ACC112 (cell line): ENCODE measurements at regions not wholly inside any gene's neighbourhood (a gene's known extent, or its start where the extent isn't known, plus 50 kb on each side); places are given as distances from the start of the nearest gene placed in this dataset.
"Not testable (repeated sequence)": the region's sequence is repeated elsewhere in the genome, so short reads cannot be mapped to it uniquely, and the experiment has no call there.

ENCODE experiments used
- H2AFZ ChIP-seq: fragments of 200-600 bp; sonication (generic); one replicate; pipeline ENCODE4 v1.6.0; 2017; ENCODE audit warnings: antibody characterized with exemption, low read length; ENCODE audit not compliant: unreplicated experiment
- H3K27ac ChIP-seq: fragments of 200-600 bp; sonication (generic); 2 replicates; pipeline ENCODE4 v1.5.1; 2014; ENCODE audit warnings: low read depth, mild to moderate bottlenecking, antibody characterized with exemption, low read length, moderate library complexity
- H3K27me3 ChIP-seq: fragments of 200-600 bp; sonication (generic); 2 replicates; pipeline ENCODE4 v1.6.1; 2014; ENCODE audit warnings: mild to moderate bottlenecking, antibody characterized with exemption, low read length, moderate library complexity, mixed read lengths; ENCODE audit not compliant: insufficient read depth
- H3K36me3 ChIP-seq: fragments of 200-600 bp; sonication (generic); 2 replicates; pipeline ENCODE4 v1.6.1; 2016; ENCODE audit warnings: mild to moderate bottlenecking, antibody characterized with exemption, low read length, moderate library complexity, mixed read lengths; ENCODE audit not compliant: insufficient read depth
- H3K4me1 ChIP-seq: fragments of 200-600 bp; sonication (generic); one replicate; pipeline ENCODE4 v1.6.1; 2016; ENCODE audit warnings: low read length, mixed read lengths; ENCODE audit not compliant: insufficient read depth, unreplicated experiment, control insufficient read depth
- H3K4me3 ChIP-seq: fragments of 200-600 bp; sonication (generic); 2 replicates; pipeline ENCODE4 v1.5.1; 2014; ENCODE audit warnings: mild to moderate bottlenecking, low read depth, low read length
- H3K79me2 ChIP-seq: fragments of 200-600 bp; sonication (generic); one replicate; pipeline ENCODE4 v1.6.0; 2016; ENCODE audit warnings: low read length; ENCODE audit not compliant: control insufficient read depth, unreplicated experiment, insufficient read depth

DNA sequence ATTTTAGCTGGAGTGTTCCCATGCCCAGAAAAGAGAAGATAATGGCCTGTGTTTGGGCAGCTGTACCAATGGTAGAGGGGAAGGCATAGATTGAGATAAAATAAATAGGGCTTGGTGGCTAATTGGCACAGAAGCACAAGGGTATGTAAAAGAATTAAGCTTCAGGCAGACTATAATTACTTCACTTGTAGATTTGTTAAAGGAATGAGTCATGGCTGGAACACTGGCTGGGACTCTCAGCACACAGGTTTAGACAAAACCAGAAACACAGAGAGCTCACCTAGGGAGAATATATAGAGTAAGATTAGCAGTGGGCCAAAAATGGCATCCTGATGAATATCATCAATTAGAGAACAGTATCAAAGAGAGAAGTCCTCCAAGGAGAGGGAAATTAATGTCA lies 198.3 kb upstream of the FIGN start:
- Histone ChIP-seq H3K27me3 (no peaks in the 10 kb centered on the region), H3K4me1 (no peaks in the 10 kb centered on the region), H3K4me3 (no peak overlapping the region), H3K36me3 (no peaks in the 10 kb centered on the region), H3K79me2 (no peaks in the 10 kb centered on the region), H3K27ac (no peak overlapping the region), H2AFZ (no peak overlapping the region)

DNA sequence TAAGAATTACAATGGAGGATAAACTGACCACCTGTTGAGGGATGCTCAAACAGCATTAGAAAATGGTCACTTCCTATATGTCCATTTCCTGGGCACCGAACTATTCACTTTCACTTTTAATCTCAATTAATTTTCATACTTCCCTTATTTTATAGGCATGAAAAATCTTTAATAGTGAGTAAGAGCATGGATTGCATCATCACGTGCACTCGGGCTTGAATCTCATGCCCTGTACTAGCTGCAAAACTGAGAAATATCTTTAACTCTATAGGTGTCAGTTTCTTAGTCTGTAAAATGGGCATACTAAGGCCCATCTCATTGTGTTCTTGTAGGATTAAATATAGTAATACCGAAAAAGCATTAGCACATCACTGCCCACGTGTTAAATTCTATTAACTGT lies 183.9 kb upstream of the FIGN start:
- H3K27me3 ChIP-seq: no peaks in the 10 kb centered on the region

DNA sequence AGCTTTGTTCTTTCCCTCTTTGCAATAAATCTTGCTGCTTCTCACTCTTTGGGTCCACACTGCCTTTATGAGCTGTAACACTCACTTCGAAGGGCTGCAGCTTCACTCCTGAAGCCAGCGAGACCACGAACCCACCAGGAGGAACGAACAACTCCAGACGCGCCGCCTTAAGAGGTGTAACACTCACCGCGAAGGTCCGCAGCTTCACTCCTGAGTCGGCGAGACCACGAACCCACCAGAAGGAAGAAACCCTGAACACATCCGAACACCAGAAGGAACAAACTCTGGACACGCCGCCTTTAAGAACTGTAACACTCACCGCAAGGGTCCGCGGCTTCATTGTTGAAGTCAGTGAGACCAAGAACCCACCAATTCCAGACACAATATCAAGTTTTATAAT lies 178.7 kb upstream of the FIGN start:
- not testable (repeated sequence) for H3K27me3 ChIP-seq, H3K79me2 ChIP-seq, H3K27ac ChIP-seq, H2AFZ ChIP-seq, H3K4me3 ChIP-seq, H3K4me1 ChIP-seq, H3K36me3 ChIP-seq

More for the DNA sequence above, 183.9 kb upstream of the FIGN start:
- H3K79me2 ChIP-seq: no peaks in the 10 kb centered on the region
- H3K27ac ChIP-seq: no peak overlapping the region
- no peak overlapping the region for H2AFZ ChIP-seq
- no peaks in the 10 kb centered on the region for H3K4me1 ChIP-seq
- no peaks in the 10 kb centered on the region for H3K36me3 ChIP-seq
- no peak overlapping the region for H3K4me3 ChIP-seq

DNA sequence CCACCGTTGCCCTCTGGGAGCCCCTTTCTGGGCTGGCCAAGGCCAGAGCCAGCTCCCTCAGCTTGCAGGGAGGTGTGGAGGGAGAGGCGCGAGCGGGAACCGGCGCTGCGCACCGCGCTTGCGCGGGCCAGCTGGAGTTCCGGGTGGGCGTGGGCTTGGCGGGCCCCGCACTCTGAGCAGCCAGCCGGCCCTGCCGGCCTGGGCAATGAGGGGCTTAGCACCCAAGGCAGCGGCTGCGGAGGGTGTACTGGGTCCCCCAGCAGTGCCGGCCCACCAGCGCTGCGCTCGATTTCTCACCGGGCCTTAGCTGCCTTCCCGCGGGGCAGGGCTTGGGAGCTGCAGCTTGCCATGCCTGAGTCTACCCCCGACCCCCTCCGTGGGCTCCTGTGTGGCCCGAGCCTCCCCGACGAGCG lies 177.7 kb upstream of the FIGN start:
- H2AFZ ChIP-seq, H3K4me1 ChIP-seq, H3K4me3 ChIP-seq, H3K27me3 ChIP-seq, H3K79me2 ChIP-seq, H3K36me3 ChIP-seq, H3K27ac ChIP-seq: not testable (repeated sequence)

DNA sequence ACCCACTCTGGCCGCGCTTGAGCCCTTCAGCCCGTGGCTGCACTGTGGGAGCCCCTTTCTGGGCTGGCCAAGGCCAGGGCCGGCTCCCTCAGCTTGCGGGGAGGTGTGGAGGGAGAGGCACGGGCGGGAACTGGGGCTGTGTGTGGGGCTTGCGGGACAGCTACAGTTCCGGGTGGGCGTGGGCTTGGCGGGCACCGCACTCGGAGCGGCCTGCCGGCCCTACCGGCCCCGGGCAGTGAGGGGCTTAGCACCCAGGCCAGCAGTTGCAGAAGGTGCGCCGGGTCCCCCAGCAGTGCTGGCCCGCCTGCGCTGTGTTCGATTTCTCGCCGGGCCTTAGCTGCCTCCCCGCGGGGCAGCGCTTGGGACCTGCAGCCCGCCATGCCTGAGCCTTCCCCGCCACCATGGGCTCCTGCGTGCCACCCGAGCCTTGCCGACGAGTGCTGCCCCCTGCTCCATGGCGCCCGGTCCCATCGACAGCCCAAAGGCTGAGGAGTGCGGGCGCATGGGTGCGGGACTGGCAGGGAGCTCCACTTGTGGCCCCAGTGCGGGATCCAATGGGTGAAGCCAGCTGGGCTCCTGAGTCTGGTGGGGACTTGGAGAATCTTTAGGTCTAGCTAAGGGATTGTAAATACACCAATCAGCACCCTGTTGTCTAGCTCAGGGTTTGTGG lies 173.7 kb upstream of the FIGN start:
- Histone ChIP-seq H3K4me3 (no peak overlapping the region), H3K27ac (no peak overlapping the region), H3K4me1 (no peaks in the 10 kb centered on the region)

DNA sequence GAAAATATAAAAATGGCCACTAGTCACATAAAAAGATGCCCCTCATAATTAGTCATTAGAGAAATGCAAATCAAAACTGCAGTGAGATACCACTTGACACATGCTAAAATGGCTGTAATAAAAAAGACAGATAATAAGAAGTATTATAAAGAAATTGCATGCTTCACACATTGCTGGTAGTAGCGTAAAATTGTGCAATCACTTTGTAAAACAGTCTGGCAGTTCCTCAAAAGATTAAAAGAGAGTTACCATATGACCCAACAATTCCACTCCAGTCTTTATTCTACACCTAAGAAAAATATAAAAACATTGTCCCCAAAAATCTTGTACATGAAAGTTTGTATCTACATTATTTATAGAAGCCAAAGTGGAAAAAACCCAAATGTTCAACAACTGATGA lies 170.6 kb upstream of the FIGN start:
- Histone ChIP-seq H3K27me3 (no peaks in the 10 kb centered on the region), H3K27ac (no peak overlapping the region), H3K4me3 (no peak overlapping the region), H2AFZ (no peak overlapping the region), H3K4me1 (no peaks in the 10 kb centered on the region), H3K36me3 (no peaks in the 10 kb centered on the region), H3K79me2 (no peaks in the 10 kb centered on the region)

More for the DNA sequence above, 173.7 kb upstream of the FIGN start:
- no peaks in the 10 kb centered on the region for H3K79me2 ChIP-seq
- no peaks in the 10 kb centered on the region for H3K36me3 ChIP-seq
- H3K27me3 ChIP-seq: no peaks in the 10 kb centered on the region
- H2AFZ ChIP-seq: no peak overlapping the region

DNA sequence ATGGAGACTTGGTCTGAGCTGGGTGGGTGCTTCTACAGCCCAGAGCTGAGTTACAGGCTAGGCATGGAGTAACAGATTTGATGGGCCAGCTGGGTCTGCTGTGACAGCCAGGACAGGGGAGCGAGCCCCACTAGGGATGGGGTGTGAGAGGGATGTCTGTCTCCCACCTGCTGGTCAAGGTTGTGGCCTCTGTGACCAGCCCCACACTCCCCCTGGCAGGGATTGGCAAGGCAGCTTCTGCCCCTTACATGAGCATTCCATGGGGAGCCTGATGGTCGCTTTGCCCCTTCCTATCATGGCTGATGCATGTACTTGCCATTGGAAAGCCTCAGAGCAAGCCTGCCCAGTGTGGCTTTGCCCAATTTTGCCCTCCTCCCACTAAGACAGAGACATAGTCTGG lies 162.0 kb upstream of the FIGN start:
- Histone ChIP-seq H3K79me2 (no peaks in the 10 kb centered on the region), H3K4me3 (no peak overlapping the region), H3K36me3 (no peaks in the 10 kb centered on the region), H2AFZ (no peak overlapping the region), H3K27ac (no peak overlapping the region), H3K4me1 (no peaks in the 10 kb centered on the region), H3K27me3 (no peaks in the 10 kb centered on the region)

DNA sequence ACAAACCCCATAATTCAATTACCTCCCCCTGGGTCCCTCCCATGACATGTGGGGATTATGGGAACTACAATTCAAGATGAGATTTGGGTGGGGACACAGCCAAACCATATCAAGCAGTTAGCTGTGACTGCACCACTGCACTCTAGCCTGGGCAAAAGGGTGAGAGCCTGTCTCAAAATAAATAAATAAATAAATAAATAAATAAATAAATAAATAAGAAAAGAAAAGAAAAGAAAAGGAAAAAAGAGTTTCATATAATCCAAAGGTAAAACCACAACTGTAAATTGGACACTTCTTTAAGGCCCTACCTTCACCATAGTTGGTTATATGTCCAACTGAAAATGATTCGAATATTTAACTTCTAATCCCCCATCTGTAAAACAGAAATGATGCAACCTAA lies 157.6 kb upstream of the FIGN start:
- H3K36me3 ChIP-seq, H3K4me1 ChIP-seq, H3K79me2 ChIP-seq, H3K27me3 ChIP-seq, H3K4me3 ChIP-seq, H3K27ac ChIP-seq, H2AFZ ChIP-seq: not testable (repeated sequence)

DNA sequence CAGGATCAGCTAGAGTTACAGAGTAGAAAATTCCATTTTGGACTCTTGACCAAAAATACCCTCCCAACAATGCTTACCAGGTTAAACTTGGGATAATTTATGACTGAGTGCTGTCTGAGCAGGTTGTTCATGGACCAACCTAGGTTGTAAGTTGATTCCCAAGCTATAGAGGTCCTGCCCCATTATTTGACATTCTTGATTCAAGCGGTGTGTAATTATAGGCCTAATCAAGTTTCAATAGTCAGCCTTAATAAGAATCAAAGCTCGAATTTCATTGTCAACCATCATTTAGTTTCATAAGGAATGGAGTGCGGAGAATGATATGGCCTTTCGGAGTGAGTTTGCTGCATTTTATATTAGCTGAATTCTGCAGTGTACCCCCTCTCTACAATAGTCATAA lies 152.8 kb upstream of the FIGN start:
- Histone ChIP-seq H3K79me2 (no peaks in the 10 kb centered on the region), H3K27ac (no peak overlapping the region), H2AFZ (no peak overlapping the region), H3K4me1 (no peaks in the 10 kb centered on the region), H3K4me3 (no peak overlapping the region), H3K36me3 (no peaks in the 10 kb centered on the region), H3K27me3 (no peaks in the 10 kb centered on the region)

DNA sequence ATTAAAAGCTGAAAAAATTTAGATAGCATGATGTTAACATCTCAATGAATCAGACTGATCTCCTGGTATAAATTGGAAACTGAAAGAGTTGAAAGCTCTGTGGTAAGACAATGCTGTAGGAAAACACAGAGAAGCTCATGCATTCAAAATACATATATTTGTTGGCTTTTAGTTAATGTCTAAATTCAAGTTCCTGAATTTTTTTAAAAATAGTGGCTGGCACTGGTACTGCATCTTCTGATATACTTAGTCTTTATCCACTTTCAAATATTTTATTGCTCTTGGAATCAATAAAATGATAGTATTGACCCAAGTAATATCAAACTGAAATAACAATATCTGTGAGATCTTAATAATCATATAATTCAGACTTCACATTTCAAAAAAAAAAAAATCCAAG lies 151.4 kb upstream of the FIGN start:
- Histone ChIP-seq H3K79me2 (no peaks in the 10 kb centered on the region), H3K4me3 (no peak overlapping the region), H3K27ac (no peak overlapping the region), H3K27me3 (no peaks in the 10 kb centered on the region), H3K36me3 (no peaks in the 10 kb centered on the region), H2AFZ (no peak overlapping the region), H3K4me1 (no peaks in the 10 kb centered on the region)

DNA sequence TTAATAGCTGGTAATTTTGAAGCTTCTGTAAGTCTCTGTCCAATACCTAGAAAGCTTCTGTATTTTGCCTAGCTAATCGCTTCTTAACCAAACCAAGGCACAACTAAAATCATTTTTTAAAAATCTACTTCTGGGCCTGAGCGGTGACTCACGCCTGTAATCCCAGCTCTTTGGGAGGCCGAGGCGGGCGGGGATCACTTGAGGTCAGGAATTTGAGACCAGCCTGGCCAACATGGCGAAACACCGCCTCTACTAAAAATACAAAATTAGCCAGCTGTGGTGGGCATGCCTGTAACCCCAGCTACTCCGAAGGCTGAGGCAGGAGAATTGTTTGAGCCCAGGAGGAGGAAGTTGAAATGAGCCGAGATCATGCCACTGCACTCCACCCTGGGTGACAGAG lies 148.6 kb upstream of the FIGN start:
- H3K27me3 ChIP-seq: no peaks in the 10 kb centered on the region
- no peak overlapping the region for H3K4me3 ChIP-seq
- no peak overlapping the region for H3K27ac ChIP-seq
- no peaks in the 10 kb centered on the region for H3K4me1 ChIP-seq
- H3K36me3 ChIP-seq: no peaks in the 10 kb centered on the region
- no peaks in the 10 kb centered on the region for H3K79me2 ChIP-seq
- H2AFZ ChIP-seq: no peak overlapping the region
